Fibroblast of peridontal ligament (primary cell): ENCODE measurements at regions not wholly inside any gene's neighbourhood (a gene's known extent, or its start where the extent isn't known, plus 50 kb on each side); places are given as distances from the start of the nearest gene placed in this dataset.
A peak's percentile ranks its signal among the peaks of the same experiment; 100 is the strongest.

ENCODE experiments used
- DNase-seq: peaks from one replicate; pipeline ENCODE4 v3.0.0-alpha.2; 2010; ENCODE audit errors: extremely low read depth

GRCh38 chr3:194279701-194280360 lies 71.3 kb downstream of the CPN2 start:
- no peak for DNase-seq

- no peak for DNase-seq
These were observed 70.4 kb downstream of the CPN2 start for GRCh38 chr3:194280777-194281176.

- DNase-seq, result no peak
These were observed 69.8 kb downstream of the CPN2 start for GRCh38 chr3:194281306-194281705.

DNA sequence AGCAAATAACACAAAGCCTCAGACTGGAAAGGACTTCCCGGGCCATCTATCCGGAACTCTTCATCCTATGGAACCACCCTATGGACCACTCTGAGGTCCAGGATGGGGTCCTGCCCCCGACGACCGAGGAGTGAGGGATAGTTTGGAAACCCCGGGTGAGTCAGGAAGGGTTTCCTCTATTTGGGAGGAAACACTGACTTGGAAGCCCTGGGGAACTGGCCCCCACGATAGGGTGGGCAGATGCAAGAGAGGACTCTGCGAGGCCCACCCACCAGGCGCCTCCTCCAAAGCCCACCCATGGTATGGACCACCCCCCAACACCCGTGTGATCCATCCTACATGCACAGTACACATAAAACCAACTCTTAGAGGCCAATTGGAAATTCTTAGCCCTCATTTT lies 69.4 kb downstream of the CPN2 start:
- DNase-seq, result no peak

GRCh38 chr3:194282436-194283122 lies 68.5 kb downstream of the CPN2 start:
- DNase-seq, result no peak

DNA sequence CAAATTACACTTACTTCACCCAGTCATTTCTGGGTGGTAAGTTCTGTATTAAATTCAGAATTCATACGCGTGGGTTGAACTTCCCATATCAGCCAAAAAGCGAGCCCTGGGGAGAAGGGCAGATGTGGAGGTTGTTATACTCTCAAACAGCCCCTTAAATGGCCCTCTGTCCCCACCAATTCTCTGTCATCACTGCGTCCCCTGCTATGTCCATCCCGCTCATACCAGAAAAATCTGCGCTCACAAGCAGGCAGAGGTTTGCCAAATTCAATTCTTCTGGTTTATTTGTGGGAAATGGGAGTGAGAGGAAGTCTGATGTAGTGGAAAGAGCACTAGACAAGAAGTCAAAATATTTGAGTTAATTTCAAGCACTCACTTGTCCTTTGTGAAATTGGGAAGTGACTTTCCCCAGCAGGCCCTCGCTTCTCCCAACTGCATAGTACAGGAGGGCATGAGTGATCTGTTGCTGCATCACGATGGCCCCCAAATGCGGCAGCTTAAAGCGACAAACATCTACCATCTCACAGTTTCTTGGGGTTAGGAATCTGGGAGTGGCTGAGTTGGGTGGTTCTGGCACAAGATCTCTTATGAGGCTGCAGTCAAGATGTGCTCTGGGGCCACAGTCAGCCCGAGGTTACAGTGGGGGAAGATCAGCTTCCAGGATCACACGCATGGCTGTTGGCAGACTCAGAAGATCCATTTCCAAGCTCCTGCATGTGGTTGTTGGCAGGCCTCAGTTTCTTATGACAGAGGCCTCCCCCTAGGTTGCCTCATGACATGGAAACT lies 67.7 kb downstream of the CPN2 start:
- DNase-seq, result peak; percentile 56

DNA sequence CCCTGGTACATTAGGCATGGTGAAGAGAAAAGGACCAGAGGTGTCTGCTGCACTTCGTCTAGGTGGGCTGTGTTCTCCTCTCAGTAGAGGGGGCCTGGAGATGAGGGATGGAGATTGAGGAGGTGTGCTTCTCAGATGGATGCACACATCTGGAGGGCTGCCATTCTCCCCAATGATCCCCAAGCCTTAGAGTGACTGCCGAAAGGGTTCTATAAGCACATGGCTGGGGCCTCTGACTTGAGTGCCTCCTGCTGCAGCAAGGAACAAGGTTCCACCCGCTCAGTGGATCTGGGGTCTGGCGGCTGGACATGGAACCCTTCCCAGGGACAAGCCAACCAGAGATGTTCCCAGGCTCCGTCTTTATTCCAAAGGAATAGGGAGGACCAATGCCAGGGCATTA lies 66.8 kb downstream of the CPN2 start:
- DNase-seq, result no peak

DNA sequence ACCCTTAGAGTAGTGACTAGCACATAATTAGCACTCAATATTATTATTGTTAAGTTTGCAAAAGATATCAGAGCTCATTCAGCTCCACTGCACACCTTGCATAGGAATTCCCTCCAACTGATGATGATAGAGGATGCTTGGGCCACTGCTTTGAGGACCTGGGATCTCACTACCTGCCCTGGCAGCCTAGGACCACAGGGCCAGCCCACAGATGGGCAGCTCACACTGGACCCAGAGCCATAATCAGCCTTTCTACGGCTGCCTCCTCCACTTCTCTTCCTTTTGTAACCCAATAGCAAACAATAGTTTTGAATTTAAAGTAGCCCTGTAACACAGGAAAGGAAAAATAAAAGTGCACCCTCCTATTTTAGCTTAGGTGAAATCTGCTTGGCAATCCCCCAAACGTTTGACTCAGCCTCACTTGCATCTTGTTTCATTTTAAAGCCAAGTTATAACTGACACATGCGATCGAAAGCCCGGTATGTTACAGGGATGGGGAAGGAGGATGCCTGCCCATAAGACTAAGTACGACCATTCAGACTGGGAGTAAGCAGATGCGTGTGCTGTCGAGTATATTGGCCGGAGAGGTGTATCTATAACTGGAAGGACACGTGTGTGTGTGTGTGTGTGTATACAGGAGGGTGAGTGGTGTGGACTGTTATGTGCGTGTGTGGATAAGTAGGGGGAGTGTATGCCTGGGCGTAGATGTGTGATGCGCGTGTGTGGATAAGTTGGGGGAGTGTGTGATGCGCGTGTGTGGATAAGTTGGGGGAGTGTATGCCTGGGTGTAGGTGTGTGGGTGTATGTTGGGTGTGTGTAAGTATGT lies 65.9 kb downstream of the CPN2 start:
- peak; percentile 62 for DNase-seq

DNA sequence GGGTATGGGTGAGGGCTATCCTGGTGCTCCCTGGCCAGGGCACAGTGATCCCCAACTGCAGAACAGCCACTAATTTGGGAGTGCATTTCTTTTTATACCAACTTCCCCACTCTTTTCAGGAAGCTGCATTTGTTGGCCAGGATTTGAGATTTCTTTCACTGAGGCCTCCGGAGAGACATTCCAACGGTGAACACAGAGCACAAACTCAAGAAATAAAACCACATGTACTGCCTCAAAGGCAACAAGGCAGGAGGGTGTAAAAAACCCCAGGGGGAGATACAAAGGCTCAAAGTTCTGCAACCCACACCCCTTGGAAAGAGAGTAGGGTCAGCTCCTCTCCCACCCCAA lies 65.3 kb downstream of the CPN2 start:
- peak; percentile 55 for DNase-seq

DNA sequence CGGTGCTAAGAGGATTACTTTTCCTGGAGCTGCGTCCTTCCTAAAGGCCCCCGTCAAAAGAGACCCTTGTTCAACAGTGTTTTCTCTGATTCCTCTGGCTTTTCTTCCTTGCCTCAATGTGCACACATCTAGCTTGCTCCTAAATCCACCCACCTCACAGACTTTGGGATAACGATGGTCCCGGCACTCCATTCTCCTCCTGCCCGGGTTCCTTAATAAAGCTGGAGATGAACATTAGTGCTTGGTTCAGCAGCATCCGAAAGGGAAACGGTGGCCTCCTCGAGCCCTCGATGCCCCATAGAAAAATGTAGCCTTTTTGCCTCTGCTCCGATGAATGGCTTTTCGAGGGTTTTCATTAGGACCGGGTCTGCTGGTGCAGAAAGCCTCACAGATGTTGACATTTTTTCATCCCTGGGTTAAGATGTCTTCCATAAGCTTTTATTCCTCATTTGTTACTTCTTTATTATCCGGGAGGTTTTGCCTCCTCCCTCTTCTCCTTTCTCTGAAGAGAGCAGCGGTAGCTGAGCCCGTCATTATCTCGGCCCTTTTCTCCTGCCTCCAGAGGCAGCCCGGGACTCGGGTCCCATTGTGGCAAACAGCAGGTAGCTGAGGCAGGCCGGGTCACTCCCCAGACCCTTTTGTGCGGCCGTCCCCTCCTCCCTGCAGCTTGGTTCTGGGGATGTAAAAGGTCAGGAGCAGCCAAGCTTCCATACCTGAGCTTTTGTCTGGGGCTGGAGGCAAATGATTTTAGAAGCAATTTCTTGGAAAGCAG lies 64.6 kb downstream of the CPN2 start:
- no peak for DNase-seq

DNA sequence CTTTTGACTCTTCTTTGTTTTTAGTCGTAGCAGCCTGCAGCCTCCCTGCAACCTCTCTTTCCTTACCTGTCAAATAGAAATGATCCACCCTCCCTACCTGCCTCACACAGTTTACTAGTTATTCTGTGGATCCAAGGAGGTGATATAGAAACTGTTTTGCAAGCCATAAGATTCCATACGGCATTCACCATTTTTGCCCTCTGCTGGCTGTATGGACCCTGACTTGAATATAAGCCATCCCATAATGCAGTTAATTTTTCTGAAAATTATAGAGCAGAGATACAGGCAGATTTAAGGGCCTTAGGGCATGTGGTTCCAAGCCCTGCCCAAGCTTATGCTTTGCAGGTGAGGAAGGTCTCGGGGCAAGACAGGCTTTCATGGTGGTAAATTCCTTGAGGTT lies 63.8 kb downstream of the CPN2 start:
- DNase-seq, result no peak

DNA sequence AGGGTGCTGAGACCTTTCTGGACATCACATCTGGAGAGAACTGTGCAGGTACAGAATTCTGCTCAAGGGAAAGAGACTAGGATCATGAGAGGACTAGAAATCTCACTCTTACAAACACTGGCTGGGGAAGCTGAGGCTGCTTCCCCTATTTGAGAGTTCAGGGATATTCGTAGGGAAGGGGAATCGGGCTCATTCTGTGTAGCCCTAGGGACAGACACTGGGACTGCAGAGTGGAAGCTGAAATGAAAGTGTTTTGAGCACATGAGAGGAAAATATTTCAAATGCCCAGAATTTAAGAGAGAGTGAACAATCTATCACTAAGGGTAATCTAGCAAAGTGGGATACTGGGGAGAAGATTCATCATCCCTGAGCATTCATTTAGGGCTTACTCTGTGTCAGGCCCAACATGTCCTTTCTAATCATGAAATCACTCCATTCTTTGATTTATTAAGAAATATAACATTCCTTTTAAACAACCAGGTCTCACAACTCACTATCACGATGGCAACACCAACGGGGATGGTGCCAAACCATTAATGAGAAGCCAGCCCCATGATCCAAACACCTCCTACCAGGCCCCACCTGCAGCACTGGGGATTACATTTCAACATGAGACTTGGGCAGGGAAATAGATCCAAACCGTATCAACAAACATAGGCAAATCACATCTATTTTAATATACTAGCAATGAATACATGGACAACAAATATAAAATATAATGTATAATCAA lies 63.0 kb downstream of the CPN2 start:
- DNase-seq, result no peak
